GM19455 (cell line): ENCODE measurements at regions not wholly inside any gene's neighbourhood (a gene's known extent, or its start where the extent isn't known, plus 50 kb on each side); places are given as distances from the start of the nearest gene placed in this dataset.
"Not testable (repeated sequence)": the region's sequence is repeated elsewhere in the genome, so short reads cannot be mapped to it uniquely, and the experiment has no call there.

Source experiments
- ATAC-seq: cut with Tn5 transposase; IDR thresholded peaks from one replicate; pipeline ENCODE4 v1.9.1; 2021; ENCODE audit not compliant: unreplicated experiment

- ATAC-seq, result not testable (repeated sequence)
Observed at GRCh38 chr21:5103880-5104561, 5417.4 kb upstream of the TPTE start.

DNA sequence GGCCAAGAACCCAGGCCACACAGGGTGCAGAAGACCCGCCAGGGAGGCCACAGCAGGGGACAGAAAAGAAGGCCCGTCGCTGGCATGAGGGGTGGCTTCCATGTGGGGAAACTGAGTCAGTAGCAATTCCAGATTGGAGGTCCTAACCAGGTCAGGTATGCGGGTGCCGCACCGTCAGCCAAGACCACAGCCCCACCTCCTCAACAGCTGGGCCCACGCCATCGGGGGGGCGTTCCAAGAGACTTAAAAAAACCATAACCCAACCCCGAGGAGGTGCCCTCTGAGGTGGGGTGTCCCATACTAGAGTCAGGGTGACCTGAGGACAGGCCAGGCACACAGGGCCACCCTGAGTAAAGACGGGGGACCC lies 5416.8 kb upstream of the TPTE start:
- not testable (repeated sequence) for ATAC-seq

DNA sequence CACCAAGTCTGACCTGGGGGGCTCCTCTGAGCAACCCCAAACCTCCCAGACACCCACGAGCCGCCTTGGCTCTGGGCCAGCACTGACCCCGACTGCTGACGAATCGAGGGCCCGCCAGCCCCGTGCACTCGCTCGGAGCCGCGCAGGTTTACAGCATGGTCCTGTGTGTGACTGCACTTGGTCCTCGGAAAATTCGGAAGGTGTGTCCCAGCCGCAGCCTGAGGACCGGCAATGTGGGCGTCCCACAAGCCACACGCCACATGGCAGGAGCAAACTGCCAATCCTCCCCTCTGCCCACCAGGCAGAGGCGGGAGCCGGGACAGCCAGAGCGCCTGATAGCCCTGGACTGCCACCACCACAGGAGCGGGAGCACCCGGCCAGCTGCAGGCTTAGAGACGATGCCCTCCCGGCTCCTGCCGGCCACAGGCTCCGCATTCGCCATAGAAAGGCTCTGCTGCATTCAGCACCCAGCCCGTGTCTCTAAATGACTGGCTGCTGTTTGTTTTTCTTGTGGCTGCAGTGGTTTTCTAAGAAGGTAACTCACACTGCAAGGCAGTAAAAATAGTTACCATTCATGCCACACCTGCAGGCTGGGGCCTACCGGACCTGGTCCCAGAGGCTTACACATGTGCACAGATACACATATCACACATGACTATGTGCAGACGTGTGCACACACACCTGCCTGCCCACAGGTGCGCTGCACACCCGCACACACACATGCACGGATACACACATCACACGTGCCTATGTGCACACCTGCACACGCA lies 5415.3 kb upstream of the TPTE start:
- ATAC-seq, result not testable (repeated sequence)

GRCh38 chr21:5106767-5107464 lies 5414.5 kb upstream of the TPTE start:
- ATAC-seq, result not testable (repeated sequence)

- ATAC-seq, result not testable (repeated sequence)
Observed at GRCh38 chr21:5107637-5108036, 5413.7 kb upstream of the TPTE start.

DNA sequence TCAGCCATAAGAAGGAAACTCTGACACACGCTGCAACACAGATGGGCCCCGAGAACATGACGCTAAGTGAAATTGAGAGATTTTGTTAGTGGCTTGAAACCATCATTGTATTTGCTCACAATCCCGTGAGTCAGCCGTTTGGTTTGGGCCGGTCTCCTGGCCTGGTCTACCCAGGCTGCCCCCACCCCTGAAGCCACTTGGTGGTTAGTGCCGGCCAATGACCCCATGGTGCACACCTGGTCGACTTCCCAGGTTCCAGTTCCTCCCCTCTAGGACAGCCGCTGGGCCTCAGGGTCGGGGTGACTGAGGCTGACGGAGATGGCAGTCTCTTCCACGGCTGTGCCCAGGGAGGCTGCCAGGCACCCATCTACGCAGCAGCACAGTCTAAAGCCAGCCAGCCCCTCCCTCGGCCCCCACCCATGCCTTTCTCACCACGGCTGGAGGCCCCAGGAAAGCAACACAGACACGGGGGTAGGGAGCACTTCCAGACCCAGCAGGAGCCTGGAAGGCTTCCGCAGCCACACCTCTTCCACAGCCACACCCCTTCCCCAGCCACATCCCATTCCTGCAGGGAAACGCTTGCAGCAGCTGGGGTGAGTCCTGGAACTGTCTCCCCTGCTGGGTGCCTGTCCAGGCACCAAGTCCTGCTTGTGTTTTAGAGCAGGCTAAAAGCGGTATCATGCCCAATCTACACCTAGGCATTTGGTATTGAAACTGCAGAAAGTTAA lies 5413.2 kb upstream of the TPTE start:
- not testable (repeated sequence) for ATAC-seq

DNA sequence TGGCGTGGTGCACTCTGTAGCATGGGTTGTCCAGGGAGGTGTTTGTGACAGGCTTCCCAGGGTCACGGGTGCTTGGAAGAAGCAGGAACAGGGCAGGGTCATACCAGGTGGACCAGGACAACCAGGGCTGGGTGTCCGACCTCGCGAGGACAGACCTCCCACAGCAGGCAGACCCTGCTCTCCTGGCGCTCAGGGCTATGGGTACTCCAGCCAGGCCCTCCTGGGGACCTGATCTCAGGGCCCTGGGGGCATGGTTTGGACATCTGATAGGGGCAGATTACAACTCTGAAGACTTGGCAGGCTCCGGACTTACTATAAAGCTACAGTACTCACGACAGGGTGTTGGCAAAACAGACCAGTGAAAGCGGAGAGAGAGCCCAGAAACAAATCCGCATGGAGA lies 5410.2 kb upstream of the TPTE start:
- ATAC-seq, result not testable (repeated sequence)

GRCh38 chr21:5113092-5113491 lies 5408.3 kb upstream of the TPTE start:
- ATAC-seq, result not testable (repeated sequence)

- ATAC-seq, result not testable (repeated sequence)
Observed at GRCh38 chr21:5114468-5114867, 5406.9 kb upstream of the TPTE start.

DNA sequence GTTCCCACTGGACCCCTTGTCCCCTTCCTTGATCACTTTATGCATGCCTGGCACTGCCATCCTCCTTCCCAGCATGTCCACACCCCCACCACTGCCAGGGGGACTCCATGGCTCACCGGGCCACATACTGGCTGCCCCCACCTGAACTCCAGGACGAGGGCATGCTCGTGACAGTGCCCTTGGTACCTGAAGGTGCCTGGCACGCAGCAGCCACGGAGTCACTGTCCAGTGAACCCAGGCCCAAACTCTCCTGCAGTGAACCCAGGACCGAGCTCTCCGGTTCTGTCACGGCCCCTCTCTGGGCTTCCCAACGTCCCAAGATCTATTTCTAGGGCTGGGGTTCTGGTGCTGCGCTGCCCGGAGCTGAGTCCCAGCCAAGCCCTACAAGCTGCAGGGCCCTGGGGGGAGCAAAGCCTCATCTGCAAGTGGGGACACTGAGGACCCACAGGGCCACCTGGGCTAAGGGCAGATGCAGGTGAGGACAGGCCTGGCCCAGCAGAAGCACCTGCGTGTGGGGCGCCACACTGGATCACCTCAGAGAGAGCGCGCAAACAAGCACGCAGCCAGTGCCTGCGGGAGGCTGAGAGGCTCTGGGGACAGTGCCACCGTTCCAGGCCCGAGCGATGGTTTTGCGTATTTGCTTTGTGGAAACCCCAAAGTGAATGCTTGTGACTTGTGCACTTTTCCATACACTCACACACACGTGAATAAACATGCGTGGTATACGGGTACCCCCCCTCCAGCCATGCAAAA lies 5406.3 kb upstream of the TPTE start:
- ATAC-seq, result not testable (repeated sequence)

GRCh38 chr21:5115646-5116343 lies 5405.6 kb upstream of the TPTE start:
- not testable (repeated sequence) for ATAC-seq

DNA sequence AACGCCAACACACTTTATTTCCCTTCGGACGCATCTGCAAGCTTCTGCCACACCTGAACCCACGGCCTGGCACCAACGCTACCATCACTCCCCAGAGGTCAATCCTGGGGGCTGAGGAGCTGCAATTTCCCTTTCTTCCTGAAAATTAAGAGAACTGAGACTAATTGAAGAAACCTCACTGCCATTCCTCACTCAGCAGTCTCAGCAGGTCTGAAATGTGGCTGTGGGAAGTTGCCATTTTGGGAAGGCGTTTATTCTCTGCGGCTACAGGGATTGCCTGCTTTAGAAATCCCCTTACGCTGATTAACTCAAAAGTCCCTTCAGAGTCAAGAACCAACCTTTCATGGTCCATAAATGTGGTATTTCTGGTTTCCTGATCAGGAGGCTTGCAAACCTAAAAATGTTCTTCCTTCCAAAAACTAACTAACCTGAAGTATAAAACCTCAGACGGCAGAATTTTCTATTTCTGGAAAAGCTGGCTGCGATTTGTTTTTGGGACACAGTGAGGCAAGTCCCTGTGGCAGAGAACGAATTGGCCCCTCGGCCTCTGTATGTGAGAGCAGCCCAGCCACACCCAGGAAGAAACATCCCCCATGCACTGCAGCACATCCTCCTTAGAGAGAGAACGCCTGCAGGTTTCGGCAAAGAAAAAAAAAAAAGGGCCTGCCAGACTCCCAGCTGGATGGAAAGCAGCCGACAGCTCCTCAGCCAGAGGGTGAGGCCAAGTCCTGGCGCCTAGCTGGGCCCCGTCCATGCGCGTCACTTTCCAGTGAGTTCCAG lies 5404.8 kb upstream of the TPTE start:
- not testable (repeated sequence) for ATAC-seq

- ATAC-seq, result not testable (repeated sequence)
Observed at GRCh38 chr21:5117135-5117534, 5404.2 kb upstream of the TPTE start.

- ATAC-seq, result not testable (repeated sequence)
Observed at GRCh38 chr21:5117666-5118295, 5403.6 kb upstream of the TPTE start.

DNA sequence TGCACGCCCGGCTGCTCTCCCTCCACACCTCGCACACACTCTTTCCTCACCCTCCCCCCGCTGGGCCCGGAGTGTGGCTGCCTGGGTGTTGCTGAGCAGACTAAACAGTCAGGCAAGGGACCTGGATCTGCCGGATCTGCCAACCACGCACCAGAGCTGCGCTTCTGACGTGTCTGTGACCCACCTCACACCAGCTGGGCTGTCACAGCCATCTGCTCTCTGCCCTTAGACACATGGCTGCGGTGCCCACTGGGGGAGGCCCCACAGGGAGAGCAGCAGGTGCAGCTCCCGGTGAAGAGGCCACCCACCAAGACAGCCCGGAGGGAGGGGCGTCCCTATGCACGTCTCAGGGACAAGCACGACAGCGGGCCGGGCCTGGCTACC lies 5403.1 kb upstream of the TPTE start:
- peak; percentile 42 for ATAC-seq

DNA sequence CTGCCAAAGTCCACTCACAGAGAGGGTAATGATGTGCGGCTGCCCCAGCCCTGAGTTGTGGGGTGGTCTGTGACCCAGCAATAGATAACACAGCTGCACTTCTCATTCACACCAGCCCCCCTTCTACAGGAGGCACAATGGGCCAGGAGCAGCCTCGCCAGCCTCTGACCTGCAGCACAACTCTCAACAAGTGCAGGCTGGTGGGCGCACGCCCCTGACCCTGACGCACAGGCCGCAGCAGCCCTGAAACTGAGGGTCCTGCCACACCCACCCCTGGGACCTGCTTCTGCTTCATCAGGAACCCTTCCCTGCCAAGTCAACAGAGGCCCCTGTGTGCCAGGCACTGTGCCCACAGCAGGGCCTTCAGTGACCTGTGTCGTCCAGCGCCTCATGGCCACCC lies 5402.2 kb upstream of the TPTE start:
- not testable (repeated sequence) for ATAC-seq

GRCh38 chr21:5121399-5121798 lies 5400.0 kb upstream of the TPTE start:
- not testable (repeated sequence) for ATAC-seq

GRCh38 chr21:5121849-5122248 lies 5399.5 kb upstream of the TPTE start:
- not testable (repeated sequence) for ATAC-seq

- ATAC-seq, result peak; percentile 41
Observed at GRCh38 chr21:5123655-5124054, 5397.7 kb upstream of the TPTE start.
